Neural progenitor cell (in vitro differentiated cells): ENCODE measurements at regions not wholly inside any gene's neighbourhood (a gene's known extent, or its start where the extent isn't known, plus 50 kb on each side); places are given as distances from the start of the nearest gene placed in this dataset.
"Not testable (repeated sequence)": the region's sequence is repeated elsewhere in the genome, so short reads cannot be mapped to it uniquely, and the experiment has no call there.

Experiments
- DNase-seq: peaks from one replicate; pipeline ENCODE4 v3.0.0-alpha.2; 2016; ENCODE audit warnings: low spot score
- H2AFZ ChIP-seq: fragments of 200-600 bp; sonication (generic); replicated peaks from 2 replicates; pipeline ENCODE4 v1.6.1; 2016; ENCODE audit warnings: antibody characterized with exemption
- H3F3A ChIP-seq: fragments of 200-600 bp; sonication (generic); 2 replicates; pipeline ENCODE4 v1.6.1; 2016; ENCODE audit warnings: antibody characterized with exemption, low read depth
- H3K27ac ChIP-seq: fragments of 200-600 bp; sonication (generic); 2 replicates; pipeline ENCODE4 v1.5.1; 2016; ENCODE audit warnings: mild to moderate bottlenecking
- H3K27me3 ChIP-seq: fragments of 200-600 bp; sonication (generic); 2 replicates; pipeline ENCODE4 v1.6.1; 2016; ENCODE audit warnings: mild to moderate bottlenecking, moderate library complexity
- H3K36me3 ChIP-seq: fragments of 200-600 bp; sonication (generic); 2 replicates; pipeline ENCODE4 v1.5.1; 2016
- H3K4me1 ChIP-seq: fragments of 200-600 bp; sonication (generic); 2 replicates; pipeline ENCODE4 v1.6.1; 2016; ENCODE audit warnings: mixed run types
- H3K4me2 ChIP-seq: fragments of 200-600 bp; sonication (generic); 2 replicates; pipeline ENCODE4 v1.6.1; 2016
- H3K4me3 ChIP-seq: fragments of 200-600 bp; sonication (generic); 2 replicates; pipeline ENCODE4 v1.5.1; 2016
- H3K79me2 ChIP-seq: fragments of 200-600 bp; sonication (generic); 2 replicates; pipeline ENCODE4 v1.6.1; 2016; ENCODE audit warnings: low read depth
- H3K9ac ChIP-seq: fragments of 200-600 bp; sonication (generic); 2 replicates; pipeline ENCODE4 v1.6.1; 2016
- H3K9me3 ChIP-seq: fragments of 200-600 bp; sonication (generic); 2 replicates; pipeline ENCODE4 v1.5.1; 2016; ENCODE audit warnings: low read depth
- H4K20me1 ChIP-seq: fragments of 200-600 bp; sonication (generic); 2 replicates; pipeline ENCODE4 v1.6.1; 2016; ENCODE audit warnings: low read depth
- H3K27ac Mint-ChIP-seq: 3 replicates; pipeline ENCODE4 v1.8.0; 2021; ENCODE audit warnings: mixed read lengths
- H3K27me3 Mint-ChIP-seq: 2 replicates; pipeline ENCODE4 v1.8.0; 2022; ENCODE audit warnings: low read depth, mild to moderate bottlenecking, inconsistent platforms, moderate library complexity, mixed read lengths; ENCODE audit not compliant: insufficient read depth
- H3K36me3 Mint-ChIP-seq: 3 replicates; pipeline ENCODE4 v1.8.0; 2021; ENCODE audit warnings: mixed read lengths
- H3K4me1 Mint-ChIP-seq: 3 replicates; pipeline ENCODE4 v1.8.0; 2021; ENCODE audit warnings: mixed read lengths
- H3K4me3 Mint-ChIP-seq: 3 replicates; pipeline ENCODE4 v1.8.0; 2021; ENCODE audit warnings: mild to moderate bottlenecking, moderate library complexity, mixed read lengths
- H3K9me3 Mint-ChIP-seq: 3 replicates; pipeline ENCODE4 v1.8.0; 2020; ENCODE audit warnings: mixed read lengths
- CTCF ChIP-seq: fragments of 200-600 bp; sonication (generic); IDR thresholded peaks from 2 replicates; pipeline ENCODE4 v1.5.1; 2017; ENCODE audit warnings: antibody characterized with exemption, mild to moderate bottlenecking
- EZH2 ChIP-seq: fragments of 200-600 bp; sonication (generic); IDR thresholded peaks from 2 replicates; pipeline ENCODE4 v1.6.1; 2017; ENCODE audit warnings: antibody characterized with exemption, mild to moderate bottlenecking, moderate library complexity
- EZH2phosphoT487 ChIP-seq: fragments of 200-600 bp; sonication (generic); IDR thresholded peaks from 2 replicates; pipeline ENCODE4 v1.6.1; 2017; ENCODE audit warnings: antibody characterized with exemption

GRCh38 chr4:130029442-130029841 lies 933.5 kb downstream of the C4orf33 start:
- H3K9me3 ChIP-seq, result no peaks in the 10 kb centered on the region
- DNase-seq, result peak; percentile 47
- Mint-ChIP-seq H3K27me3 (peaks cover 2% of the 10 kb centered on the region), H3K4me3 (no peak overlapping the region), H3K4me1 (peaks cover 21% of the 10 kb centered on the region), H3K27ac (no peak overlapping the region), H3K36me3 (no peaks in the 10 kb centered on the region), H3K9me3 (no peaks in the 10 kb centered on the region)
- H3K4me1 ChIP-seq, result peaks cover 53% of the 10 kb centered on the region
- H3K79me2 ChIP-seq, result no peaks in the 10 kb centered on the region
- no peak overlapping the region for H2AFZ ChIP-seq
- peaks cover 21% of the 10 kb centered on the region for H3F3A ChIP-seq
- H3K27ac ChIP-seq, result no peak overlapping the region
- no peak for TF ChIP-seq EZH2phosphoT487
- no peak for TF ChIP-seq EZH2
- TF ChIP-seq CTCF, result no peak
- H3K4me3 ChIP-seq, result no peak overlapping the region
- H3K4me2 ChIP-seq, result peak overlapping the region; percentile 21
- no peak overlapping the region for H3K9ac ChIP-seq
- H3K27me3 ChIP-seq, result no peaks in the 10 kb centered on the region
- H3K36me3 ChIP-seq, result no peaks in the 10 kb centered on the region
- no peaks in the 10 kb centered on the region for H4K20me1 ChIP-seq

GRCh38 chr4:130031858-130032257 lies 935.9 kb downstream of the C4orf33 start:
- H3K4me3 Mint-ChIP-seq, result no peak overlapping the region
- H3K4me1 Mint-ChIP-seq, result peaks cover 7% of the 10 kb centered on the region
- no peak overlapping the region for H3K27ac Mint-ChIP-seq
- DNase-seq, result no peak
- H3K9ac ChIP-seq, result no peak overlapping the region
- no peak overlapping the region for H3K4me3 ChIP-seq
- H2AFZ ChIP-seq, result no peak overlapping the region
- no peaks in the 10 kb centered on the region for H3K79me2 ChIP-seq
- peaks cover 2% of the 10 kb centered on the region for H3K27me3 Mint-ChIP-seq
- no peak for TF ChIP-seq EZH2
- no peak for TF ChIP-seq CTCF
- no peak for TF ChIP-seq EZH2phosphoT487
- no peak overlapping the region for H3K27ac ChIP-seq
- no peaks in the 10 kb centered on the region for H3K9me3 ChIP-seq
- H3K4me1 ChIP-seq, result peaks cover 35% of the 10 kb centered on the region
- H4K20me1 ChIP-seq, result no peaks in the 10 kb centered on the region
- H3K4me2 ChIP-seq, result no peak overlapping the region
- peaks cover under 1% of the 10 kb centered on the region for H3F3A ChIP-seq
- no peaks in the 10 kb centered on the region for H3K36me3 ChIP-seq
- no peaks in the 10 kb centered on the region for H3K9me3 Mint-ChIP-seq
- no peaks in the 10 kb centered on the region for H3K36me3 Mint-ChIP-seq
- no peaks in the 10 kb centered on the region for H3K27me3 ChIP-seq

GRCh38 chr4:130033657-130034056 lies 937.7 kb downstream of the C4orf33 start:
- not testable (repeated sequence) for H3K9me3 ChIP-seq, H3K4me2 ChIP-seq, H3K9ac ChIP-seq, H4K20me1 ChIP-seq, H3K27me3 ChIP-seq, H2AFZ ChIP-seq, H3F3A ChIP-seq, H3K27me3 Mint-ChIP-seq, H3K27ac Mint-ChIP-seq, DNase-seq, H3K27ac ChIP-seq, H3K9me3 Mint-ChIP-seq, H3K4me3 Mint-ChIP-seq, H3K4me3 ChIP-seq, H3K4me1 Mint-ChIP-seq, H3K36me3 Mint-ChIP-seq, H3K36me3 ChIP-seq, H3K79me2 ChIP-seq
- peaks cover 17% of the 10 kb centered on the region for H3K4me1 ChIP-seq

GRCh38 chr4:130034876-130035275 lies 938.9 kb downstream of the C4orf33 start:
- H3K27ac Mint-ChIP-seq, result no peak overlapping the region

More at GRCh38 chr4:130034876-130035275, 938.9 kb downstream of the C4orf33 start:
- H3K79me2 ChIP-seq, result no peaks in the 10 kb centered on the region
- Mint-ChIP-seq H3K27me3 (peaks cover 2% of the 10 kb centered on the region), H3K4me1 (no peaks in the 10 kb centered on the region), H3K9me3 (peaks cover 6% of the 10 kb centered on the region), H3K4me3 (no peak overlapping the region), H3K36me3 (no peaks in the 10 kb centered on the region)
- no peak overlapping the region for H3K4me3 ChIP-seq
- H3K4me2 ChIP-seq, result no peak overlapping the region
- no peak overlapping the region for H2AFZ ChIP-seq
- no peaks in the 10 kb centered on the region for H3K9me3 ChIP-seq
- H3F3A ChIP-seq, result no peaks in the 10 kb centered on the region
- no peaks in the 10 kb centered on the region for H3K36me3 ChIP-seq
- peaks cover 5% of the 10 kb centered on the region for H3K4me1 ChIP-seq
- no peaks in the 10 kb centered on the region for H4K20me1 ChIP-seq
- H3K27me3 ChIP-seq, result no peaks in the 10 kb centered on the region
- no peak for TF ChIP-seq CTCF
- no peak overlapping the region for H3K9ac ChIP-seq
- DNase-seq, result no peak
- H3K27ac ChIP-seq, result no peak overlapping the region
